ENCODE measurements at regions not wholly inside any gene's neighbourhood (a gene's known extent, or its start where the extent isn't known, plus 50 kb on each side); places are given as distances from the start of the nearest gene placed in this dataset.
"Not testable (repeated sequence)": the region's sequence is repeated elsewhere in the genome, so short reads cannot be mapped to it uniquely, and the experiment has no call there.

GRCh38 chr15:62653122-62653521 is 389.4 kb upstream of the TPM1 start:
- no peak for DNase-seq

DNA sequence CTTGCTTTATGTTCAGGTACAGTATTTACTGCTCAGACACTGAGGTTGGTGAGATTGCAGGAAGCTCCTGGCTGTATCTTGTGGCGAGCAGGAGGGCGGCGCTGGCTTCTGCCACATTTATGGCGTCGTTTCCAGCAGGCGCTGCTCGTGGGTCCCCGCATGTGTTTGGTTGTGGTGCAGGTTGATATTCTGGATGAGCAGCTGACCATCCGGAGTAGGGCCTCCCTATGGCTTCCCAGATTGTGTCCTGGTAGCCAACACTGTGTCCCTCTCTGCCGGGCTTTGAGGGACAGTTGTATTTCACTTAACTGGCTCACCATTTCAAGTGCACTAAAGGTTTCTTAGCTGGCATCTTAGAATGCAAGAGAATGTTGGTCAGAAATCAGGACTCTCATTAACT is 386.5 kb upstream of the TPM1 start:
- no peak for DNase-seq

DNA sequence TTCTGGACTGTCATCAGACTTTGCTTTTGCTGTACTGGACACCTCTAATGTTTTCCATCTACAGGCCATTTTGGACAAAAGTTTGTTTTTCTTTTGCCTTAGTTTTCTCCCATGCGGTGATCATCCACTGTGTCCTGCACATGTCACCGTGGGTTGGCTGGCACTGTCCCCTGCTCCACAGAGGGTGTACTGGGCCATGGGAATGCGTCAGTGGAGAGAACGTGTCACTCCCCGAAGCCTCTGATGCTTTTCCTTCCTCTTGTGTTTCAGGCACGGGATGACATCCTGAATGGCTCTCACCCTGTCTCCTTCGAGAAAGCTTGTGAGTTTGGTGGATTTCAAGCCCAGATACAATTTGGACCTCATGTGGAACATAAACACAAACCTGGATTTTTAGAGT is 385.0 kb upstream of the TPM1 start:
- DNase-seq, result not testable (repeated sequence)

- DNase-seq, result no peak
Observed at GRCh38 chr15:62658498-62658897, 384.0 kb upstream of the TPM1 start.

DNA sequence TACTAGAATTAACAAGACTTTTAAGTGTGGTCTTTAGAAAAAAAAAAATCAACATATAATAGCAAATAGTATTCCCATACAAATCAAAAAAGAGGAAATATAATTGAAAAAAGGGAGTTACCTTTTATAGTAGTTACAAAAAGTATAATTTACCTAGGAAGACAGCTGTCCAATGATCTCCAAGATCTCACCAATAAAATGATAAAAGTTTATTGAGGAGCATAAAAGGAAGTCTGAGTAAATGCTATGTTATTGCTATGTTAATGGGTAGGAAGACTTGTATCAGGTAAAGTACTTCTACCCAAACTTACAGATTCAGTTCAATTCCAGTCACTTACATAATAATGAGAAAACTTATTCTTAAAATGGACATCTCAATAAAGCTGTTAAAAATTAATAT is 379.0 kb upstream of the TPM1 start:
- DNase-seq, result no peak

DNA sequence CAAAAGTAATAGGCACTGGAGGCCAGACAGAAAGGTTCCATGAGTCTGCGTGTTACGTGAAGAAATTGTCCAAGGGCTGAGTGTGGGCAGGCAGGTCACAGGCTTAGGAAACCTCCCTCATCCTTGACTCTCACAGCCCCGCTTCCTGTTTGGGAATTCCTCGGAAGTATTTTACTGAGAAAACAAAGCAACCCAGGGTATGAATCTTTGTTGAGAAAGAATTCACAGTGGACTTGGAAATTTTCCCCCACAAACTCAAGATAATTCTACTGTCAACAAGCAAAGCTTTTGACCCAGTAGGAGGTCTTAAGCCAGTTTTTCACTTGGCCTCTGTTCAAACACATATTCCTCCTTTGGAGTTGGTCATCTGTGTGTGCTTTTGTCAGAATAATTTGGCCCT is 377.1 kb upstream of the TPM1 start:
- DNase-seq, result no peak

- no peak for DNase-seq
Observed at GRCh38 chr15:62666046-62666445, 376.5 kb upstream of the TPM1 start.

GRCh38 chr15:62672268-62672667 is 370.3 kb upstream of the TPM1 start:
- DNase-seq, result no peak

DNA sequence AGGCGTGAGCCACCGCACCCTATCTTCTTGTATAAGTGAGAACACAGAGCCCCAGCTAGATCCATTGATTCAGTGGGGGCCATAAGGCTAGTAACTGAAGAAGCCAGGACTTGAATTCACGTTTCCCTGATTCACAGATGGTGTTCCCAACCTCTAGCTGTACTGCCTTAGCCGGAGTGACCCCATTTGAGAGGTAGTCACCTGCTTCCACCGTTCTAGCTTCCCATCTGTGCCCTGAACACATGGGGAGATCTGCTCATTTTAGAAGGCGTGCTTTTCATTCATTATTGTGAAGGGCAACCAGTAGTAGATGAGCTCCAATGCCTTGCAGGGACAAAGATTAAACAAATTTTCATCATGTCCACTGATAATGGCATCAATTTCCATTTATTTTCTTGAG is 365.7 kb upstream of the TPM1 start:
- no peak for DNase-seq

DNA sequence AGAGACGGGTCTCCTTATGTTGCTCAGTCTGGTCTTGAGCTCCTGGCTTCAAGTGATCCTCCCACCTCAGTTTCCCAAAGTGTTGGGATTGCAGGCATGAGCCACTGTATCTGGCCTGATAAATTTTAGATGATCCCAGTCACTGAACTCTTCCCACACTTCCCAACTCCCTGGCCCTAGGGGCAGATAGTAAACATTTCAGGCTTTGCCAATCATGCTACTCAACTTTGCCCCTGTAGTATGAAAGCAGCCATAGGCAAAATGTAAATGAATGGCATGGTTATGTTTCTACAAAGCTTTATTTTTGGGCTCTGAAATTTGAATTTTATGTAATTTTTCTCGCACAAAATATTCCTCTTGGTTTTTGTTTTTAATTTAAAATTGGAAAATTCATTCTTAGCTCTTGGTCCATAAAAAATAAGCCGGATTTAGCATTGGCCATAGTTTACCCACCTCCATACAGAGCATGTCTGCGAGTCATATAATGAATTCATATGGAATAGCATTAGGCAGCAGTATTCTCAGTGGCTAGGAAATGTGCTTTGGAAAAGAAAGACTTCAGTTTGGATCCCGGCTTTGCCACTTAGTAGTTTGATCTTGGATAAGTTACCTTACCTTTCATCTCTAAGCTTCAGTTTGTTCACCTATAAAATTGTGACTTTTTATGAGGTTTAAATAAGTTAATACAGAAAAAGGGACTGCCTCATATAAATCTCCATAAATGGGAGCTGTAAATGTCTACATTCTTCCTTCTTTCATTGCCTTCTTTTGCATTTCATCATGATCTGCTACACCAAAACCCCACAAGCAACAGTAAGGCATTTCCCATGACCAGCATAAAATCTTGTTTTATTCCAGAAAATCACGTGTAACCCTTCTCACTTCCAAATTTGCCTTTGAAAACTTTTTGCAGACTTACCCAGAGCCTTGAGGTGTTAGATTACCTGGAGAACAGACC is 360.3 kb upstream of the TPM1 start:
- no peak for DNase-seq

- not testable (repeated sequence) for DNase-seq
Observed at GRCh38 chr15:62683192-62683591, 359.4 kb upstream of the TPM1 start.

GRCh38 chr15:62684123-62684808 is 358.3 kb upstream of the TPM1 start:
- no peak for DNase-seq

GRCh38 chr15:62691008-62691407 is 351.5 kb upstream of the TPM1 start:
- no peak for DNase-seq

DNA sequence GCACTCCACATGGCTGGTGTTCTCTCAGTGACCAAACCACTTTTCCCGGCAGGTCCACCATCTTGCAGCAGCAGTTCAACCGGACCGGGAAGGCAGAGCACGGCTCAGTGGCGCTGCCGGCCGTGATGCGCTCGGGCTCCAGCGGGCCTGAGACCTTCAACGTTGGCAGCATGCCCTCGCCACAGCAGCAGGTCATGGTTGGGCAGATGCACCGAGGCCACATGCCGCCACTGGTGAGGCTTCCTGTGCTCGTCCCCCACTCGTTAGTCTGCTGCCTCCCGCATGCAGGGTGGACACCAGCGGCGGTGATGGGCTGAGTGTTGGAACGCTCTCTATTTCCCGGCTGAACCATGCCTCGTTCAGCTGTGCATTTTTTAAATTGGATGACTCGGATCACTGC is 344.9 kb upstream of the TPM1 start:
- DNase-seq, result no peak

DNA sequence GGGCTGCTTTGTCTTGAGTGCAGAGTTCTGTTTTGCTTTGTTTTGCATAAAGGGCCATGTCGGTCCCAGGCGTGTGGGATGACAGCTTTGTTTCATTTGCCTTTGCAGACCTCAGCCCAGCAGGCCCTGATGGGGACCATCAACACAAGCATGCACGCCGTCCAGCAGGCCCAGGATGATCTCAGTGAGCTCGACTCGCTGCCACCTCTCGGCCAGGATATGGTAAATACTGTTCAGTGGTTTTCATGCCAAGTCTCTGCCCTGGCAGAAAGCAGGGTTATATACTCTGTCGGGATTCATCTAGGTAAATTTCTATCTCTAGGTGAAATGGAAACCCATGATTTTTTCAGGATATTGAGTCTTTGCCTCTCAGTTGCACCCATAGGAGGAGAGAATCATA is 343.9 kb upstream of the TPM1 start:
- no peak for DNase-seq

DNA sequence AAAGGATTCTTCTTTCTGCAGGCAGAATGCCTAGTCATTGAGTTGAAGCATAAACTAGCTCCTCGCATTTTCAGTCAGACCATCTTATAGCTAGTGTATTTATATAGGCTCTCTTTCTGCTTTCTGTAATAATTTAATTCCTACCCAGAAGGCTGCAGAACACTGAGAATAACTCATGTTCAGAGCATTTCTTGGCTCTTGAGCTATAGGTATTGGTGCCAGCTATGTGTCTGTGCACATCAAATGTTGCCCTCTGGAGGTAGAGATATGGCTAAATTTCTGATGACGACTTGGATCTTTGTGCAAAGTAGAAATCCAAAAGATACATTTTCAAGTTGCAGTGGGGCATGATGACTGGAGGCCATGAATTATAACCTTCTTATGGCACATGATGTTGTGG is 336.2 kb upstream of the TPM1 start:
- DNase-seq, result no peak

- no peak for DNase-seq
Observed at GRCh38 chr15:62708470-62708869, 334.1 kb upstream of the TPM1 start.

GRCh38 chr15:62709261-62709660 is 333.3 kb upstream of the TPM1 start:
- DNase-seq, result no peak

GRCh38 chr15:62711691-62712454 is 330.7 kb upstream of the TPM1 start:
- DNase-seq, result no peak

GRCh38 chr15:62712455-62712839 is 330.1 kb upstream of the TPM1 start:
- DNase-seq, result no peak

DNA sequence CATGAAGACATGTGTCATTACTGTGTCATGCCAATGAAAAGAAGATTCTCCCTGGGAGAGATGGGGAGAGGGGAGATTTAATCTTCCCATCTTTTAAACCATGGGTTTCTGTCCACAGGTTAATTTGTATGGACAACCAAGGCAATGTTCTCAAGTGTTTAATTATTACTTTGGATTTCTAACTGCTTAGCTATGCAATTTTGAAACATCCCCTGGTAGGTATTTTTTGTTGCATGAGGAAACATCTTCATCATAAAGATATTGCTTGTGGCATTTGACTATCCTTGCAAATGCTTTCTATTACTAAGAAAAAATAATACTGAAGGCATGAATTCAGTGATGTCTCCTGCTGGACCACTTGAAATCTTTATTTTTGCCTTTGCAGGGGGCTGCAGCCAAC is 326.6 kb upstream of the TPM1 start:
- no peak for DNase-seq

- no peak for DNase-seq
Observed at GRCh38 chr15:62717496-62717895, 325.1 kb upstream of the TPM1 start.

DNA sequence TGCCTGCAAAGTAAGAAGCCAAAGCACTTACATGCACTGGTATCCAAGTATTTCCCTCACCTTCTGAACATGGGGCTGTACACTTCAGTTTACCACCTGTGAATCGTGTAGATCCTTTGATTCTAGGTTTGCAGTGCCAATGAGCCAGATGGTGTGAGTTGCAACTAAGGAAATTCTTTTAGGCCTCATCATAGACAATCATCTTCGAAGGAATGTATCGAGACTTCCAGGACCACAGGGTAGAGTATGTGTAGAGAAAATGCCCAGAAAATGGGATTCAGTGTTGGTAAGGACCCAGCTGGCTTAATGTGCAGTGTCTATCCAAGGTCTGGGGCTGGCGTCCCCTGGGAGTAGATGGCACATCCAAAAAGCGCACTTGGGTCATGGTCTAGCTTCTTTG is 323.2 kb upstream of the TPM1 start:
- DNase-seq, result no peak

GRCh38 chr15:62722237-62722636 is 320.3 kb upstream of the TPM1 start:
- no peak for DNase-seq
